NCI-H82 treated with DMSO at 0.1 percent for 48 hours (cell line): ENCODE measurements at regions not wholly inside any gene's neighbourhood (a gene's known extent, or its start where the extent isn't known, plus 50 kb on each side); places are given as distances from the start of the nearest gene placed in this dataset.
"Not testable (repeated sequence)": the region's sequence is repeated elsewhere in the genome, so short reads cannot be mapped to it uniquely, and the experiment has no call there.

Experiments used
- DNase-seq: peaks from one replicate; lab custom pipeline; 2025; ENCODE audit not compliant: unreplicated experiment; lab: John Stamatoyannopoulos, UW

DNA sequence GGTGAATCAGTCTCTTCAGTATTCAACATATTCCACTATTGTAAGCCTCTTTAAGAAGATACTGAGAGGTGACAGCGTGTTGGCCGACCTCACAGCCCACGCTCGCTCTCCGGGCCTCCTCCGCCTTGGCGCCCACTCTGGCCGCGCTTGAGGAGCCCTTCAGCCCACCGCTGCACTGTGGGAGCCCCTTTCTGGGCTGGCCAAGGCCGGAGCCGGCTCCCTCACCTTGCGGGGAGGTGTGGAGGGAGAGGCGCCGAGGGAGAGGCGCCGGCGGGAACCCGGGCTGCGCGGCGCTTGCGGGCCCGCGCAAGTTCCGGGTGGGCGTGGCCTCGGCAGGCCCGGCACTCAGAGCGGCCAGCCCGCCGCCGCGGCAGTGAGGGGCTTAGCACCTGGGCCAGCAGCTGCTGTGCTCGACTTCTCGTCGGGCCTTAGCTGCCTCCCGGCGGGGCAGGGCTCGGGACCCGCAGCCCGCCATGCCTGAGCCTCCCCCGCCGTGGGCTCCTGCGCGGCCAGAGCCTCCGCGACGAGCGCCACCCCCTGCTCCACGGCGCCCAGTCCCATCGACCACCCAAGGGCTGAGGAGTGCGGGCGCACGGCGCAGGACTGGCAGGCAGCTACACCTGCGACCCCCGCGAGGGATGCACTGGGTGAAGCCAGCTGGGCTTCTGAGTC, 306.4 kb downstream of the SEMA3D start:
- DNase-seq: not testable (repeated sequence)

DNA sequence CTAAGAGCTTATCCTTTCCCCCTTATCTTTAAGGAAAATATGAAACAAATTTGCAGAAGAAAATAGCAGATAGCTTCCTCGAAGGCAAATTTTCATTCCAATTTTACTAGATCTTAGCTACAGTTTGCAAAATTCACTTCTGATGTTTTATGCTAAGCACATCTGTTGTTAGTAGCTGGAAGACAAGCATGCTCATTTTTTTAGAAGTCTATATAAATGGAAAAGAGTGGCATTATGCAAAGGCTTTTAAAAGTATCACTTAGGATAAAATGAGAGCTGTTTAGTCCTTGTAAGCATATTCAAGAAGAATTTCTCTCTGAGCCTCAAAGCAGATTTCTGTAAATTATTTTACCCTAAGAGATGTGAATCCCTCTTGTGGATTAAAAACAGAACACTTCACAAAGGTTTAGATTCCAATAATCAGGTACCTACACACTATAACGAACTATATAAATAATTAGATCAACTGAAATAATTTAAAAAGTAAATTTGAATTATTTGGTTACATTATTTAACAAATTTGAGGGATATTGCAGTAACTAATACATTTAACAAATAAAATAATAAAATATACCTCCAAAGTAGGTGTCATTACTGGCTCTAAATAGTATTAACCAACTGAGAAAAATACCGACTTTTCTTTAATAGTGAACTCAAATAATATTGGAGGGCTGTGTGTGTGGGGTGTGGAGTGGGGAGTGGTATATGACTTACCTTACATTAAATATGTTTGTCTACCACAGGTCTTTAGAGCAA, 307.1 kb downstream of the SEMA3D start:
- no peak for DNase-seq

DNA sequence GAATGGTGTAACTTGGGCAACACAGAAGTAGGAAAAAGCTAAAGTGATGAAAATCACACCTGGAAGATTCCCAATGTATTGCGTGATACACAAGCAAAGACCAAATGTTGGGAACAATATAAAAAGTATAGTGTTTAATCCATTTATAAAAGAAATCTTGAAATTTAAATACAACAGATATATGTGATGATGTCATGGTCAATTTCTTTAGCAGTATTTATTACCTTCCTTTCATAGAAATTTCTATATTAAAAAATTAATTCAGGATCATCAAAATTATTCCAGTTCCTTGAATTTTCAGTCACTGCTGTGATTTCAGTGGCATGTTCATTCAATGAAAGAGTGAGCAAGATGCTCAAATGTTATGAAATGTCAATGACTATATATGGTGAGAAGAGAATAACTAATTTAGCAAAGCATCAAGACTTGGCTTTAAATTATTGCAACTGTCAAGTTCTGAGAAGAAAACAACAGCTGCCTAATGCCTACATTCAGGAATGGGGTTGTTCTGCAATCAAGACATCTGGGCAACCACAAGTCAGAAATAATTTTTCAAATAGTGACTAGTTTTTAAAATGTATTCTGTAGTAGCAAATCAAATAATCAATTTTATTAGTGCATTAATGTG, 308.8 kb downstream of the SEMA3D start:
- no peak for DNase-seq

DNA sequence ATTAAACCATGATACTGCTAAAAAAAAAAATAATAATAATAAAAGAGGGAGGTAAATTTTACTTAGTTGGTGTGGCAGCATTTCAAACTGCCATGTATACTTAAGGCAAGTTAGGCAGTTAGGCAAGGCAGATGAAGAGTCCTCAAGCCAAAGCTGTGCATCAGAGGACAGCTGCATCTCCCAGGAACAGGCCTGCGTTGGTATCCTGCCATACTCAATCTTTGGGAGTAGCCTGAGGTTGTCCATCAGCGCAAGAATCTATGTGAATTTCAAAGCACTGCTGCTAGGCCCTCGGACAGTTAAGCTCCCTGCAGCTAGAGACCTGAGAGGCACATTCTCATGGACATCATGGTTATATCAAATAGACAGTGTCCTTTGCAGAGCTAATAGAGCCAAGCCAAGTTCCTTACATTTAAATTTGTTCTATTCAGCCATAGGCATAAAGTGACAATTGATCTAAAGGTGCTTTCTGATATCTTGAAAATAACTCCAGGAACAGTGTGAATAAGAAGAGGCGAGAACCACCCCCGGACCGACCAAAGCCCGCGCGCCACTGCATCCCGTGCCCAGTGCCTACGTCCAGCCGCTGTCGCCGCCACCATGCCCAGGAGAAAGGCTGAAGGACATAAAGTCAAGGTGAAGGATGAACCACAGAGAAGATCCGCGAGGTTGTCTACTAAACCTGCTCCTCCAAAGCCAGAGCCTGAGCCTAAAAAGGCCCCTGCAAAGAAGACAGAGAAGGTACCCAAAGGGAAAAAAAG, 310.6 kb downstream of the SEMA3D start:
- DNase-seq: no peak

DNA sequence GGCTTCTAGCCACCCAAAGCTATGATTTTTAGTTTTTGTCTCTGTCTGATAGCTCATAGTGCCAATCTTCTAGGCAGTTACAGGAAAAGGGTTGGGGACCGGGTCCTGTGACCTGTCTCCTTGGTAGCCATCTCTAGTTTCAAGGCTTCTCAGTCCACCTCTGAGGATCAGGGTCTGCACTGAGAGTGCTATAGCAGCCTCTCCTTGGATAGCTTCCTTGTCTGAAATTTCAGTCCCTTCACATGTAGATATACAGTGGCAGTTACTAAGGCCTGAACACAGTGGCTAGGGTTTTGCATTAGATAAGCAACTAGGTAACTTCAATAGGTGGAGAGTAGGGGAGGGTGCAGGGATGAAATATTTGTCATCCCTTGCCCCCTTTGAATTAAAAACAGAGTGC, 321.3 kb downstream of the SEMA3D start:
- DNase-seq: no peak

DNA sequence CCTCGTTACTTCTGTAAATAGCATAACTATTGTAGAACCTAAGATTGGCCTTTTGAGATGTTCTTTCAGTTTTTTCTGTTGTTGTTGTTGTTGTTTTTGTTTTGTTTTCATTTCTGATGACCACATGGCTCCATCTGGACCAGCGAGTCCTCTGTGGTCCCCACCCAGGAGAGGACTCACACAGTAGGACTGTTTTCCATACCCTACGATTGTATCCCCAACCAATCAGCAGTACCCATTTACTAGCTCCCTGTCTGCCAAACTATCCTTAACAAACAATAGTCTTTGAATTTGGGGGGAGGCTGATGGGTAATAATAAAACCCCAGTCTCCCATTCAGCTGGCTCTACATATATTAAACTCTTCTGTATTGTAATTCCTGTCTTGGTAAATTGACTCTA, 329.5 kb downstream of the SEMA3D start:
- DNase-seq: no peak

- DNase-seq: no peak
Observed at GRCh38 chr7:84855758-84856157, 331.1 kb downstream of the SEMA3D start.

- not testable (repeated sequence) for DNase-seq
Observed at GRCh38 chr7:84848974-84849372, 337.9 kb downstream of the SEMA3D start.

- no peak for DNase-seq
Observed at GRCh38 chr7:84848219-84848973, 338.5 kb downstream of the SEMA3D start.

DNA sequence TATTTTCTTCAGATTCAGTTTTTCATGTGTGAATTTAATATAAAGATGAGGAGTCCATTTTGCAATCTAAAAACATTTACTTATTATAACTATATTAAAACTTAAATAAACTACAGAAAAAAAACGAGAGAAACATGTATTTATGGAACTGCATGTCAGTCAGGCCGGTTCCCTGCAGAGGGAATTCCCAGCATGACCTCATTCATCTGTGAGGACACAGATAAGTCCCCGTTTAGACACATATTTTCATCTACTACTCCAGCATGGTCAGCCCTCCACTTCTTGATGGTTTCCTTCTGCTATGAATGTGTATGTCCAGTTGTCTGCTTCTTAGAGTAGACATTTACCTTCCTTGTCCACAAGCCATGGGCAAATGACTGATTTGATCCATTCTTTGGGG, 339.1 kb downstream of the SEMA3D start:
- no peak for DNase-seq

DNA sequence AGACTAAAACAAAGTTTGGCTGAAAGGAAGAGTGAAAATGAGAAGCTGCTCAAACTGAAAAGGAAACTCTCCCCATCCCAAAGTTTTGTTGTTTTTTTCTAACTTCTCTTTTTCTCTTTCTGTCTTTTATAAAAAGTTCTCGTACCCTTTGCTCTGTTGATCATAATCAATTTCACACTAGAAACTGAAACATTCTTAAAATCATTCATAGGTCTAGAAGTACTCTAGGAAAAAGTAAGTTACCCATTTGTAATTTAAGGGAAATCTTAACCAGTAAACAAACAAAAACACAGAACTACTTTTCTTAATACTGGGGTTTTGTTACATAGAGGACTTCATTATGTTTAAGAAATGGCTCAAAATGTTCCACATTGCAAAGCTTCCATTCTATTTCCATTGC, 339.8 kb downstream of the SEMA3D start:
- DNase-seq: no peak

- DNase-seq: no peak
Observed at GRCh38 chr7:84845971-84846370, 340.9 kb downstream of the SEMA3D start.

GRCh38 chr7:84844771-84845170, 342.1 kb downstream of the SEMA3D start:
- no peak for DNase-seq

DNA sequence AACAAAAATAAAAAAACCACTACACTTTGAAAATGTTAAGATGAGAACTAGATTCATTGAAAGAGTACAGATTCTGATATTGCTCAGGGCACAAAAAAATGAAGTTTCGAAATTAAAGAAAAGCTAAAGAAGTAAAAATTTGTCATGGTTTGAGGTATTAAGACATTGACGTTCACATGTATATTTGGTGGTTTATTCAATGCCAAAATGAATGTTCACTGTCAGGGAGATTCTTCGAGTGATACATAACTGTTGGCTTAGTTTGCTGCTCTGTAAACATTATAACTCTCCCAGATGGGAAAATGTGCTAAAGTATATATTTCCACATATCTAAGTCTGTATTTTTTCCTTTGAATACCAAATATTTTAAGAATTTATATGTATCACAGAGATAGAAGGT, 345.0 kb downstream of the SEMA3D start:
- DNase-seq: no peak

- no peak for DNase-seq
Observed at GRCh38 chr7:84838857-84839256, 348.0 kb downstream of the SEMA3D start.

- no peak for DNase-seq
Observed at GRCh38 chr7:84837405-84837804, 349.5 kb downstream of the SEMA3D start.

DNA sequence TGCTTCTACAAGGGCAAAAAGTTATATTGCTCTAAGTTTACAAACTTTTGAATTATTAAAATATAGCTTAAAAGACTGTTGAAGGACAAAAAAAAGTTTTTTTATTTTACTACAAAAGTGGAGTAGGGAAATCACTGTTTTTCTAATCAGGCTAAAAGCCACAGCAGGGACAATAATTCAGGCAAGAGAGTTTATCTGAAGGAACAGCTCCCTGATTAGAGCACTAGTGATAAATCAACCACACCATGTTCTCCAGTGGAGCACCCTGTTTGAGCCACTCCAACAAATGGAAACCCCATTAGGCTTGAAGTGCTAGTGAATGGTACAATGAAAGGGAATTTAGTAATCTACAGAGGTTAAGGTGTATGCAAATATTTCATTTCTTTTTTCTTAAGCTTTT, 357.1 kb downstream of the SEMA3D start:
- DNase-seq: no peak

- DNase-seq: no peak
Observed at GRCh38 chr7:84824057-84824651, 362.7 kb downstream of the SEMA3D start.

DNA sequence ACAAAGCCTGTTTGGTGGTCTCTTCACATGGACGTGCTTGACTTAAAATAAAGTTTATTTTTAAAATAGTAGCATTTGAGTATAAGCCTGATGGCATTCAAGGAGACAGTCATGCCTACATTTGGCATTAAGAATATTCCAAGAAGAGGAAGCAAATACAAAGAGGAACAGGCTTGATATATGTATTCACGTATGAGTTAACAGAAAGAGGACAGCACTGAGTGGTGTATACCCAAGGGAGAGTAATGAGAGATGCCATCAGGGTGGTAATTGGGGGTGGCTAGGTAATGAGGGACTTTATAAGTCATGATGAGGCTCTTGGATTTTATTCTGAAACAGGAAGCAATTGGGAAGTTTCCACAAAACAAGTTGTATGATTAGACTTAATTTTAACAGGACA, 363.3 kb downstream of the SEMA3D start:
- no peak for DNase-seq

- no peak for DNase-seq
Observed at GRCh38 chr7:84822941-84823510, 363.8 kb downstream of the SEMA3D start.
